ENCODE measurements at regions not wholly inside any gene's neighbourhood (a gene's known extent, or its start where the extent isn't known, plus 50 kb on each side); places are given as distances from the start of the nearest gene placed in this dataset.

GRCh38 chr4:111537871-111538270 is 607.4 kb upstream of the FAM241A start:
- H3K4me3 Mint-ChIP-seq, result peak overlapping the region; percentile 45
- peak overlapping the region; percentile 51 for H3K27ac Mint-ChIP-seq
- H3K36me3 Mint-ChIP-seq (ENCODE audit: low read depth), result 0 out of 2 replicates have a peak, but pooled peaks cover 16% of the 10 kb centered on the region
- peaks cover 63% of the 10 kb centered on the region for H3K4me1 Mint-ChIP-seq (ENCODE audit: low read depth)
- peak; percentile 68 for DNase-seq
- no peaks in the 10 kb centered on the region for H3K27me3 Mint-ChIP-seq (ENCODE audit: insufficient read depth)
- H3K9me3 Mint-ChIP-seq, result peaks cover 7% of the 10 kb centered on the region; the same call in 1 of the 2 replicates
- TF ChIP-seq, protein P1, sequence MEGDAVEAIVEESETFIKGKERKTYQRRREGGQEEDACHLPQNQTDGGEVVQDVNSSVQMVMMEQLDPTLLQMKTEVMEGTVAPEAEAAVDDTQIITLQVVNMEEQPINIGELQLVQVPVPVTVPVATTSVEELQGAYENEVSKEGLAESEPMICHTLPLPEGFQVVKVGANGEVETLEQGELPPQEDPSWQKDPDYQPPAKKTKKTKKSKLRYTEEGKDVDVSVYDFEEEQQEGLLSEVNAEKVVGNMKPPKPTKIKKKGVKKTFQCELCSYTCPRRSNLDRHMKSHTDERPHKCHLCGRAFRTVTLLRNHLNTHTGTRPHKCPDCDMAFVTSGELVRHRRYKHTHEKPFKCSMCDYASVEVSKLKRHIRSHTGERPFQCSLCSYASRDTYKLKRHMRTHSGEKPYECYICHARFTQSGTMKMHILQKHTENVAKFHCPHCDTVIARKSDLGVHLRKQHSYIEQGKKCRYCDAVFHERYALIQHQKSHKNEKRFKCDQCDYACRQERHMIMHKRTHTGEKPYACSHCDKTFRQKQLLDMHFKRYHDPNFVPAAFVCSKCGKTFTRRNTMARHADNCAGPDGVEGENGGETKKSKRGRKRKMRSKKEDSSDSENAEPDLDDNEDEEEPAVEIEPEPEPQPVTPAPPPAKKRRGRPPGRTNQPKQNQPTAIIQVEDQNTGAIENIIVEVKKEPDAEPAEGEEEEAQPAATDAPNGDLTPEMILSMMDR (IDR thresholded peaks at IDR 0.05), result no peak

DNA sequence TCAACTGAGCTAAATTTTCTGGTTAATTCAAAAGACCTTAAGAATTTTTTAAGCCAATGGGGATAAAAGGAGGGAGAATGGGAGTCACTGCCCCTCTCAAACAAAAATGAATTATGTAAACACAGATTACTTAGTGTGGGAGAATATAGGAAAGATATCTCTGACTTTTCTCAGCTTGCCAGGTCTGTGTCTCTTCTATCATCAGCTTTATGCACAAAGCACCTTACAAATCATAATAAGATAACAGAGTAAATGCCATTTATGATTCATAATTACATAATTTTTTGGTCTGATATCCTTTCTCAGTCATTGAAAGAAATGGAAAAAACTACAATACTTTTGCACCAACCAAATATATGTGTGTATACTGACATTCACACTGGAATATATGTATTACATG is 604.6 kb upstream of the FAM241A start:
- no peaks in the 10 kb centered on the region for H3K27me3 Mint-ChIP-seq (ENCODE audit: insufficient read depth)
- no peak for DNase-seq
- H3K4me3 Mint-ChIP-seq, result no peak overlapping the region
- TF ChIP-seq, protein P1 (IDR thresholded peaks at IDR 0.05), result no peak
- H3K36me3 Mint-ChIP-seq (ENCODE audit: low read depth), result peaks cover 6% of the 10 kb centered on the region; the same call in 1 of the 2 replicates
- H3K9me3 Mint-ChIP-seq, result no peaks in the 10 kb centered on the region
- peaks cover 64% of the 10 kb centered on the region for H3K4me1 Mint-ChIP-seq (ENCODE audit: low read depth)
- H3K27ac Mint-ChIP-seq, result no peak overlapping the region

DNA sequence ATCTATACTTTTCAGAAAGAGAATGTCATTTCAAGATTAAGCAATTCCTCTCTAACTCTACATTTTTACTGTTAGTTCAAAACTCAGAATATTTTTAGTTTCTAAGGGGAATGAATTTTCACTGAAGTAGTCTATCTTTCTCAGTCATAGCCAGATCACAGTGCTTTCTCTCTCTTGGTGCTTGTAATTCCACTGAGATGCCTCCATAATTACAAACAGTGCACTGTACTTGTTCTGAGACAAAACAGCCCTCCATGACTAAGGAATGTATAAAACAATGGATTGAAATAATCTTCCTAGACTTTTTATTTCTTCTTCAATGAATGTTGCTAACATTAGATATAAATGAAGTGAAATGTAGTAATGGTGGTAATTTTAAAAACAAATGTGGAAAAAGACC is 603.2 kb upstream of the FAM241A start:
- no peak for DNase-seq
- TF ChIP-seq, protein P1 (IDR thresholded peaks at IDR 0.05), result no peak
- Mint-ChIP-seq H3K9me3 (no peaks in the 10 kb centered on the region), H3K36me3 (ENCODE audit: low read depth) (peaks cover 5% of the 10 kb centered on the region; the same call in 1 of the 2 replicates), H3K27me3 (ENCODE audit: insufficient read depth) (no peaks in the 10 kb centered on the region), H3K4me3 (peak overlapping the region; percentile 76), H3K4me1 (ENCODE audit: low read depth) (peaks cover 54% of the 10 kb centered on the region), H3K27ac (peak overlapping the region; percentile 71)

DNA sequence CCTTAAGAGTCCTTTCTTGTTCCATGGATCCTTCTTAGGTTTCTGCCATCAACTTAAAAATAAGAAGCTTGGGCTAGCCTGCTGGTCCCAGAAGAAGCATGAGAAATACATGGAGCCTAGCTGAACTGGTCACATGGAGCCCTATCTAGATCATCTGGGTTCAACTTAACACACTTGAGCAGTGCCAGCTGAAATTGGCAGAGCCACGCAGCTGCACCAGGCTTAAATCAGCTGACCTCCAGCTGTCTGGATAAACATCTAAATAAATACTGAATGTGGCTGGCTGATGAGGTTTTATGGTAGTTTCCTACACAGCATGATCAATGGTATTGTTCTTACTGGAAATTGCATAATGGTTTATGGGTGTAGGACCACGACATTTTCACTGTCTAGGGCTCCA is 598.4 kb upstream of the FAM241A start:
- no peaks in the 10 kb centered on the region for H3K27me3 Mint-ChIP-seq (ENCODE audit: insufficient read depth)
- TF ChIP-seq, protein P1 (IDR thresholded peaks at IDR 0.05), result no peak
- no peak overlapping the region for H3K27ac Mint-ChIP-seq
- H3K4me1 Mint-ChIP-seq (ENCODE audit: low read depth), result peaks cover 26% of the 10 kb centered on the region
- H3K9me3 Mint-ChIP-seq, result no peaks in the 10 kb centered on the region
- H3K36me3 Mint-ChIP-seq (ENCODE audit: low read depth), result peaks cover 5% of the 10 kb centered on the region; the same call in 1 of the 2 replicates
- no peak overlapping the region for H3K4me3 Mint-ChIP-seq
- DNase-seq, result no peak

DNA sequence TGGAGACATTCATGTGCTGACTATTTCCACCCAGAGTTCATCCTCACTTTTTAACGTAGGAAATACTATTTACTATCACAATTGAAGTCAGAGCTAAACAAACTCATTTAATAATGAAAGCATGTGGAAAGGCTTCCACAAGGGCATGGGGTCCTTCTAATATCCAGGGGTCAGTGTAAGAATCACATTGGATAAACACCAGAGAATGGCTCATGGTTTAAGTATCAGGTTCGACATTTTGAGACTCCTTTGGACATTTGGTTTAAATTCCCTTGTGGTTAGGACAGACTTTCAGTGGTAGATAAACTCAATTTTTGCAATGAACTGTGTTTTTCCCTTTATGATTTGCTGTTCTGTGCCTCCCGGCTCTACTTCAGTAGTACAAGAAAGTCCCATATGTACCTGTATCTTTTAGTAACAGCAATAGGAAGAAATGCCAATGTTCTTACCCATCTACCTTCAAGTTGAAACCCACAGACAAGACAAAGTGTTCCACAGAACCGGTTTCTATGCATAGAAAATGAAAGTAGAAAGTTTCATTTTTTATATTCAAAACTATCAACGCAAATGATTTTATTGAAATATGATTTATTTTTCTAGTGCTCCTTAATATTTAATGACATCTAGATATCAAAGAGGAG is 589.0 kb upstream of the FAM241A start:
- TF ChIP-seq, protein P1 (IDR thresholded peaks at IDR 0.05), result no peak
- DNase-seq, result peak; percentile 66
- H3K9me3 Mint-ChIP-seq, result peaks cover 25% of the 10 kb centered on the region
- peaks cover 39% of the 10 kb centered on the region for H3K36me3 Mint-ChIP-seq (ENCODE audit: low read depth)
- H3K4me3 Mint-ChIP-seq, result peak overlapping the region; percentile 71
- H3K27ac Mint-ChIP-seq, result peak overlapping the region; percentile 80
- H3K27me3 Mint-ChIP-seq (ENCODE audit: insufficient read depth), result no peaks in the 10 kb centered on the region
- H3K4me1 Mint-ChIP-seq (ENCODE audit: low read depth), result peaks cover 89% of the 10 kb centered on the region
